ENCODE measurements at regions not wholly inside any gene's neighbourhood (a gene's known extent, or its start where the extent isn't known, plus 50 kb on each side); places are given as distances from the start of the nearest gene placed in this dataset.
"Not testable (repeated sequence)": the region's sequence is repeated elsewhere in the genome, so short reads cannot be mapped to it uniquely, and the experiment has no call there.

GRCh38 chrX:3935196-3935595, 221.7 kb upstream of the PRKX start:
- H3K27ac ChIP-seq (ENCODE audit: low read depth, low read length); H3K4me3 ChIP-seq (ENCODE audit: low read length); H3K9me3 ChIP-seq (ENCODE audit: insufficient read depth, low read depth, low read length); H3K36me3 ChIP-seq (ENCODE audit: insufficient read depth, low read length); H3K9ac ChIP-seq (ENCODE audit: low read depth, low read length); H3K4me1 ChIP-seq (ENCODE audit: insufficient read depth, low read length); H3K27me3 ChIP-seq (ENCODE audit: insufficient read depth, low read length): not testable (repeated sequence)
- no CpG with 5 or more reads among the region's 4 CpGs for WGBS

- not testable (repeated sequence) for H3K9me3 ChIP-seq (ENCODE audit: insufficient read depth, low read depth, low read length); H3K27me3 ChIP-seq (ENCODE audit: insufficient read depth, low read length); H3K4me1 ChIP-seq (ENCODE audit: insufficient read depth, low read length); H3K36me3 ChIP-seq (ENCODE audit: insufficient read depth, low read length); H3K4me3 ChIP-seq (ENCODE audit: low read length); H3K9ac ChIP-seq (ENCODE audit: low read depth, low read length); H3K27ac ChIP-seq (ENCODE audit: low read depth, low read length)
- no CpG with 5 or more reads among the region's 78 CpGs for WGBS
These were observed 207.1 kb upstream of the PRKX start for GRCh38 chrX:3920424-3921017.

- H3K9me3 ChIP-seq (ENCODE audit: insufficient read depth, low read depth, low read length); H3K4me1 ChIP-seq (ENCODE audit: insufficient read depth, low read length); H3K4me3 ChIP-seq (ENCODE audit: low read length); H3K27me3 ChIP-seq (ENCODE audit: insufficient read depth, low read length); H3K36me3 ChIP-seq (ENCODE audit: insufficient read depth, low read length); H3K9ac ChIP-seq (ENCODE audit: low read depth, low read length); H3K27ac ChIP-seq (ENCODE audit: low read depth, low read length): not testable (repeated sequence)
- no CpG with 5 or more reads among the region's 79 CpGs for WGBS
These were observed 206.4 kb upstream of the PRKX start for GRCh38 chrX:3919668-3920423.

- H3K27ac ChIP-seq (ENCODE audit: low read depth, low read length); H3K9me3 ChIP-seq (ENCODE audit: insufficient read depth, low read depth, low read length); H3K9ac ChIP-seq (ENCODE audit: low read depth, low read length); H3K36me3 ChIP-seq (ENCODE audit: insufficient read depth, low read length); H3K4me1 ChIP-seq (ENCODE audit: insufficient read depth, low read length); H3K27me3 ChIP-seq (ENCODE audit: insufficient read depth, low read length); H3K4me3 ChIP-seq (ENCODE audit: low read length): not testable (repeated sequence)
- WGBS = no CpG with 5 or more reads among the region's 28 CpGs
These were observed 201.4 kb upstream of the PRKX start for GRCh38 chrX:3914813-3915212.

GRCh38 chrX:3914059-3914458, 200.6 kb upstream of the PRKX start:
- WGBS = no CpG with 5 or more reads among the region's 13 CpGs
- H3K9me3 ChIP-seq (ENCODE audit: insufficient read depth, low read depth, low read length) = not testable (repeated sequence)

GRCh38 chrX:3911012-3911411, 197.6 kb upstream of the PRKX start:
- H3K36me3 ChIP-seq (ENCODE audit: insufficient read depth, low read length); H3K4me1 ChIP-seq (ENCODE audit: insufficient read depth, low read length); H3K4me3 ChIP-seq (ENCODE audit: low read length); H3K9me3 ChIP-seq (ENCODE audit: insufficient read depth, low read depth, low read length); H3K27me3 ChIP-seq (ENCODE audit: insufficient read depth, low read length); H3K27ac ChIP-seq (ENCODE audit: low read depth, low read length); H3K9ac ChIP-seq (ENCODE audit: low read depth, low read length): not testable (repeated sequence)
- no CpG with 5 or more reads among the region's 6 CpGs for WGBS

More at GRCh38 chrX:3914059-3914458, 200.6 kb upstream of the PRKX start:
- H3K9ac ChIP-seq (ENCODE audit: low read depth, low read length); H3K4me1 ChIP-seq (ENCODE audit: insufficient read depth, low read length); H3K36me3 ChIP-seq (ENCODE audit: insufficient read depth, low read length); H3K27me3 ChIP-seq (ENCODE audit: insufficient read depth, low read length); H3K27ac ChIP-seq (ENCODE audit: low read depth, low read length); H3K4me3 ChIP-seq (ENCODE audit: low read length): not testable (repeated sequence)

GRCh38 chrX:3910611-3911010, 197.2 kb upstream of the PRKX start:
- not testable (repeated sequence) for H3K36me3 ChIP-seq (ENCODE audit: insufficient read depth, low read length); H3K27ac ChIP-seq (ENCODE audit: low read depth, low read length); H3K27me3 ChIP-seq (ENCODE audit: insufficient read depth, low read length); H3K4me3 ChIP-seq (ENCODE audit: low read length); H3K4me1 ChIP-seq (ENCODE audit: insufficient read depth, low read length); H3K9me3 ChIP-seq (ENCODE audit: insufficient read depth, low read depth, low read length); H3K9ac ChIP-seq (ENCODE audit: low read depth, low read length)
- no CpG with 5 or more reads among the region's 5 CpGs for WGBS

GRCh38 chrX:3905522-3906258, 192.2 kb upstream of the PRKX start:
- not testable (repeated sequence) for H3K27me3 ChIP-seq (ENCODE audit: insufficient read depth, low read length)

GRCh38 chrX:3902222-3902621, 188.8 kb upstream of the PRKX start:
- not testable (repeated sequence) for H3K9me3 ChIP-seq (ENCODE audit: insufficient read depth, low read depth, low read length); H3K4me3 ChIP-seq (ENCODE audit: low read length); H3K27ac ChIP-seq (ENCODE audit: low read depth, low read length); H3K36me3 ChIP-seq (ENCODE audit: insufficient read depth, low read length); H3K4me1 ChIP-seq (ENCODE audit: insufficient read depth, low read length); H3K27me3 ChIP-seq (ENCODE audit: insufficient read depth, low read length); H3K9ac ChIP-seq (ENCODE audit: low read depth, low read length)
- WGBS = 100% methylated on average over 1 of the region's 11 CpGs

More at GRCh38 chrX:3905522-3906258, 192.2 kb upstream of the PRKX start:
- H3K4me1 ChIP-seq (ENCODE audit: insufficient read depth, low read length); H3K36me3 ChIP-seq (ENCODE audit: insufficient read depth, low read length); H3K4me3 ChIP-seq (ENCODE audit: low read length); H3K9ac ChIP-seq (ENCODE audit: low read depth, low read length); H3K9me3 ChIP-seq (ENCODE audit: insufficient read depth, low read depth, low read length); H3K27ac ChIP-seq (ENCODE audit: low read depth, low read length): not testable (repeated sequence)
- 94% methylated on average over 1 of the region's 19 CpGs for WGBS

- WGBS = no CpG with 5 or more reads among the region's 4 CpGs
- H3K27me3 ChIP-seq (ENCODE audit: insufficient read depth, low read length); H3K27ac ChIP-seq (ENCODE audit: low read depth, low read length): not testable (repeated sequence)
These were observed 183.3 kb upstream of the PRKX start for GRCh38 chrX:3896755-3897154.

GRCh38 chrX:3882553-3882920, 169.1 kb upstream of the PRKX start:
- not testable (repeated sequence) for H3K27ac ChIP-seq (ENCODE audit: low read depth, low read length); H3K9ac ChIP-seq (ENCODE audit: low read depth, low read length); H3K4me1 ChIP-seq (ENCODE audit: insufficient read depth, low read length); H3K27me3 ChIP-seq (ENCODE audit: insufficient read depth, low read length); H3K9me3 ChIP-seq (ENCODE audit: insufficient read depth, low read depth, low read length); H3K36me3 ChIP-seq (ENCODE audit: insufficient read depth, low read length)
- peak overlapping the region; percentile 41; the same call in 1 of the 2 replicates for H3K4me3 ChIP-seq (ENCODE audit: low read length)
- no CpG with 5 or more reads among the region's 5 CpGs for WGBS

More at GRCh38 chrX:3896755-3897154, 183.3 kb upstream of the PRKX start:
- not testable (repeated sequence) for H3K9me3 ChIP-seq (ENCODE audit: insufficient read depth, low read depth, low read length); H3K9ac ChIP-seq (ENCODE audit: low read depth, low read length); H3K4me1 ChIP-seq (ENCODE audit: insufficient read depth, low read length); H3K4me3 ChIP-seq (ENCODE audit: low read length); H3K36me3 ChIP-seq (ENCODE audit: insufficient read depth, low read length)
